HepG2 (cell line): ENCODE measurements at regions not wholly inside any gene's neighbourhood (a gene's known extent, or its start where the extent isn't known, plus 50 kb on each side); places are given as distances from the start of the nearest gene placed in this dataset.

Experiments used
- ADNP ChIP-seq: sonication (generic); formaldehyde crosslinking; IDR thresholded peaks from 2 replicates; pipeline ENCODE4 v1.4.0; 2020; ENCODE audit warnings: missing genetic modification reagents
- ARID5B ChIP-seq: IDR thresholded peaks from 2 replicates; pipeline ENCODE4 v1.4.0; 2020; ENCODE audit warnings: mild to moderate bottlenecking, missing genetic modification reagents
- ATF3 ChIP-seq: sonication (generic); formaldehyde crosslinking; IDR thresholded peaks from 2 replicates; pipeline ENCODE4 v1.4.0; 2020; ENCODE audit warnings: missing genetic modification reagents
- CBX5 ChIP-seq: sonication (generic); formaldehyde crosslinking; IDR thresholded peaks from 2 replicates; pipeline ENCODE4 v1.4.0; 2020; ENCODE audit warnings: missing genetic modification reagents, borderline replicate concordance
- CREB1 ChIP-seq, 2 experiments: fragments of 450-650 bp in 1 of 2; IDR thresholded peaks; 2 replicates each; pipeline ENCODE4 v1.6.1; 2016 to 2017; ENCODE audit warnings: control low read depth in 1 of 2, mild to moderate bottlenecking in 1 of 2, missing compliant biosample characterization in 1 of 2, missing genetic modification characterization in 1 of 2
- EP300 ChIP-seq, 3 experiments: sonication (generic) in 1 of 3; formaldehyde crosslinking in 1 of 3; IDR thresholded peaks; 2 replicates each; pipeline versions ENCODE4 v1.5.1 to v1.6.1; 2011 to 2020; ENCODE audit warnings: low read depth in 2 of 3, low read length in 2 of 3, borderline replicate concordance in 1 of 3, improper control_type of control experiment in 1 of 3, mild to moderate bottlenecking in 1 of 3, missing genetic modification reagents in 1 of 3, moderate library complexity in 1 of 3
- EZH2 ChIP-seq: conservative IDR thresholded peaks from 2 replicates; pipeline ENCODE4 v1.6.1; 2012; ENCODE audit warnings: mild to moderate bottlenecking, low read depth, low read length, moderate library complexity
- FOXA3 ChIP-seq: IDR thresholded peaks from 2 replicates; pipeline ENCODE4 v1.6.1; 2016; ENCODE audit warnings: missing genetic modification reagents, missing compliant biosample characterization
- HOXD1 ChIP-seq: sonication (generic); formaldehyde crosslinking; IDR thresholded peaks from 2 replicates; pipeline ENCODE4 v1.5.0; 2020; ENCODE audit warnings: missing genetic modification reagents
- KLF16 ChIP-seq, 2 experiments: sonication (generic) in 1 of 2; formaldehyde crosslinking in 1 of 2; IDR thresholded peaks; 2 replicates each; pipeline versions ENCODE4 v1.6.1 to v1.8.0; 2016 to 2023; ENCODE audit warnings: missing genetic modification reagents in 2 of 2, missing compliant biosample characterization in 1 of 2
- KLF6 ChIP-seq: IDR thresholded peaks from 2 replicates; pipeline ENCODE4 v1.8.0; 2016; ENCODE audit warnings: missing biosample characterization, missing genetic modification reagents
- KMT2B ChIP-seq: IDR thresholded peaks from 2 replicates; pipeline ENCODE4 v1.6.1; 2016; ENCODE audit warnings: missing genetic modification reagents, missing compliant biosample characterization
- MBNL3 ChIP-seq: fragments of 250-450 bp; sonication (Bioruptor Pico); conservative IDR thresholded peaks from 2 replicates; pipeline ENCODE4 v1.8.0; 2022; ENCODE audit warnings: mild to moderate bottlenecking, inconsistent platforms
- NBN ChIP-seq: fragments of 450-650 bp; conservative IDR thresholded peaks from 2 replicates; pipeline ENCODE4 v1.6.1; 2017
- PITX1 ChIP-seq: sonication (generic); formaldehyde crosslinking; IDR thresholded peaks from 2 replicates; pipeline ENCODE4 v1.5.1; 2020; ENCODE audit warnings: mild to moderate bottlenecking, missing genetic modification reagents
- SRSF1 ChIP-seq: fragments of 200-400 bp; formaldehyde crosslinking; optimal IDR thresholded peaks from 2 replicates; pipeline ENCODE3; 2017; ENCODE audit warnings: mild to moderate bottlenecking, low read depth, low read length, moderate library complexity
- THAP11 ChIP-seq: IDR thresholded peaks from 2 replicates; pipeline ENCODE4 v1.6.1; 2016; ENCODE audit warnings: missing biosample characterization, missing genetic modification reagents
- ZBTB25 ChIP-seq: IDR thresholded peaks from 2 replicates; pipeline ENCODE4 v1.6.1; 2018; ENCODE audit warnings: missing genetic modification reagents
- ZFP41 ChIP-seq: sonication (generic); formaldehyde crosslinking; IDR thresholded peaks from 2 replicates; pipeline ENCODE4 v1.4.0; 2020; ENCODE audit warnings: mild to moderate bottlenecking, missing genetic modification reagents, borderline replicate concordance
- ZKSCAN8 ChIP-seq: IDR thresholded peaks from 2 replicates; pipeline ENCODE4 v1.6.1; 2016; ENCODE audit warnings: borderline replicate concordance, missing genetic modification reagents, missing compliant biosample characterization
- ZNF20 ChIP-seq: sonication (generic); formaldehyde crosslinking; IDR thresholded peaks from 2 replicates; pipeline ENCODE4 v1.4.0; 2020; ENCODE audit warnings: mild to moderate bottlenecking, moderate library complexity, missing genetic modification reagents
- ZNF230 ChIP-seq: sonication (generic); formaldehyde crosslinking; IDR thresholded peaks from 2 replicates; pipeline ENCODE4 v1.4.0; 2020; ENCODE audit warnings: mild to moderate bottlenecking, missing genetic modification reagents
- ZNF570 ChIP-seq: sonication (generic); formaldehyde crosslinking; IDR thresholded peaks from 2 replicates; pipeline ENCODE4 v1.4.0; 2020; ENCODE audit warnings: mild to moderate bottlenecking, missing genetic modification reagents, borderline replicate concordance
- ZSCAN5A ChIP-seq: sonication (generic); formaldehyde crosslinking; IDR thresholded peaks from 2 replicates; pipeline ENCODE4 v1.8.0; 2022; ENCODE audit warnings: mild to moderate bottlenecking, missing genetic modification reagents, borderline replicate concordance

GRCh38 chr6:28789553-28790083 is 134.2 kb downstream of the TRIM27 start (continued):
- TF ChIP-seq ZKSCAN8 (CRISPR knock-in tag) (peak; percentile 71; the same call in 1 of the 2 replicates), ZSCAN5A (CRISPR knock-in tag) (0 out of 2 replicates have a peak, but pooled peaks have one; percentile 26), CBX5 (CRISPR knock-in tag) (peak; percentile 37; the same call in 1 of the 2 replicates), KLF16 (CRISPR knock-in tag; IDR thresholded peaks at IDR 0.05) (peak in 1 of 2 experiments; percentile 65; a peak in 2 of 4 replicates), ZNF570 (CRISPR knock-in tag) (no peak), KMT2B (CRISPR knock-in tag) (peak; percentile 47), ZNF20 (CRISPR knock-in tag) (no peak), EP300 (IDR thresholded peaks at IDR 0.05; ENCODE audit: low read depth in 2 of 2, low read length in 2 of 2) (no peak), EP300 (CRISPR knock-in tag; IDR thresholded peaks at IDR 0.05; ENCODE audit: borderline replicate concordance) (no peak), ZFP41 (no peak), FOXA3 (CRISPR knock-in tag) (peak; percentile 17; the same call in 1 of the 2 replicates), KLF6 (0 out of 2 replicates have a peak, but pooled peaks have one; percentile 46), THAP11 (peak; percentile 27; the same call in 1 of the 2 replicates), ZNF230 (CRISPR knock-in tag) (no peak), ZBTB25 (CRISPR knock-in tag) (0 out of 2 replicates have a peak, but pooled peaks have one; percentile 50), ARID5B (CRISPR knock-in tag) (peak; percentile 71; the same call in 1 of the 2 replicates), CREB1 (IDR thresholded peaks at IDR 0.05) (no peak), CREB1 (CRISPR knock-in tag; IDR thresholded peaks at IDR 0.05) (peak; percentile 41; the same call in 1 of the 2 replicates), EZH2 (no peak), HOXD1 (CRISPR knock-in tag) (no peak), NBN (no peak), ATF3 (CRISPR knock-in tag) (no peak), PITX1 (peak; percentile 55; the same call in 1 of the 2 replicates), MBNL3 (CRISPR knock-in tag) (no peak), SRSF1 (no peak), ADNP (CRISPR knock-in tag) (peak; percentile 76; the same call in 1 of the 2 replicates)
